Prostate gland (tissue), 2 donors: ENCODE measurements at regions not wholly inside any gene's neighbourhood (a gene's known extent, or its start where the extent isn't known, plus 50 kb on each side); places are given as distances from the start of the nearest gene placed in this dataset.

Experiments used
- DNase-seq: peaks from one replicate; pipeline ENCODE4 v3.0.0-alpha.2; 2019; ENCODE audit warnings: low spot score
- H3K27ac ChIP-seq, 2 donors: fragments of 200-600 bp; sonication (generic); 2 replicates each; pipeline ENCODE4 v1.5.1; 2017 to 2019
- H3K27me3 ChIP-seq: fragments of 200-600 bp; sonication (generic); replicated peaks from 2 replicates; pipeline ENCODE4 v1.5.1; 2019; ENCODE audit not compliant: insufficient read depth
- H3K36me3 ChIP-seq, 2 donors: fragments of 200-600 bp; sonication (generic); 1 replicate in 1 of 2; 2 replicates in 1 of 2; pipeline versions ENCODE4 v1.5.1 to v1.8.1; 2017 to 2019
- H3K4me1 ChIP-seq: fragments of 200-600 bp; sonication (generic); replicated peaks from 2 replicates; pipeline ENCODE4 v1.5.1; 2019
- H3K4me3 ChIP-seq, 2 donors: fragments of 200-600 bp; sonication (generic); 2 replicates each; pipeline ENCODE4 v1.5.1; 2017 to 2019
- H3K9me3 ChIP-seq: fragments of 200-600 bp; sonication (generic); 2 replicates; pipeline ENCODE4 v1.5.1; 2017
- CTCF ChIP-seq, 4 experiments: fragments of 200-600 bp in 2 of 4; fragments of 450-650 bp in 2 of 4; sonication (generic) in 2 of 4; IDR thresholded peaks; 1 replicate in 3 of 4; 2 replicates in 1 of 4; pipeline ENCODE4 v1.5.1; 2016 to 2019; ENCODE audit warnings: antibody characterized with exemption in 4 of 4, mild to moderate bottlenecking in 2 of 4, moderate library complexity in 2 of 4
- POLR2A ChIP-seq: fragments of 450-650 bp; IDR thresholded peaks from one replicate; pipeline ENCODE4 v1.6.1; 2016; ENCODE audit warnings: antibody characterized with exemption, mild to moderate bottlenecking
- POLR2AphosphoS5 ChIP-seq: sonication (generic); formaldehyde crosslinking; IDR thresholded peaks from one replicate; pipeline ENCODE4 v1.6.1; 2017; ENCODE audit warnings: antibody characterized with exemption
- WGBS: methylation state at CpG from one replicate; pipeline ENCODE4 v1.1.5; 2018; 5-methylcytosine and 5-hydroxymethylcytosine counted together
- intact Hi-C: fragments of 100-400 bp; cut with DNase I; formaldehyde crosslinking; loops from one replicate; pipeline ENCODE4 v1.14.2; 2022

- H3K27ac ChIP-seq = no peak overlapping the region
- intact Hi-C loops = no loop called here
- H3K27me3 ChIP-seq = no peaks in the 10 kb centered on the region
- H3K36me3 ChIP-seq = no peaks in the 10 kb centered on the region
- no peak for DNase-seq
- H3K4me3 ChIP-seq = no peak overlapping the region
- no peaks in the 10 kb centered on the region for H3K4me1 ChIP-seq
- no peak for TF ChIP-seq POLR2AphosphoS5
- TF ChIP-seq CTCF (IDR thresholded peaks at IDR 0.05) = no peak
- TF ChIP-seq POLR2A = no peak
- H3K9me3 ChIP-seq = no peaks in the 10 kb centered on the region
Observed at GRCh38 chr7:85454904-85455303, 268.0 kb upstream of the SEMA3D start.

GRCh38 chr7:85452674-85453073, 265.8 kb upstream of the SEMA3D start:
- no peak overlapping the region for H3K27ac ChIP-seq
- intact Hi-C loops = no loop called here
- TF ChIP-seq POLR2A (no peak), POLR2AphosphoS5 (no peak), CTCF (IDR thresholded peaks at IDR 0.05) (no peak)
- no peaks in the 10 kb centered on the region for H3K9me3 ChIP-seq
- no peaks in the 10 kb centered on the region for H3K27me3 ChIP-seq
- no peaks in the 10 kb centered on the region for H3K4me1 ChIP-seq
- H3K36me3 ChIP-seq = no peaks in the 10 kb centered on the region
- no peak for DNase-seq
- H3K4me3 ChIP-seq = no peak overlapping the region

- TF ChIP-seq POLR2A (no peak), CTCF (IDR thresholded peaks at IDR 0.05) (no peak), POLR2AphosphoS5 (no peak)
Observed at GRCh38 chr7:85449478-85449877, 262.6 kb upstream of the SEMA3D start.

GRCh38 chr7:85447004-85447403, 260.1 kb upstream of the SEMA3D start:
- no peak for TF ChIP-seq CTCF (IDR thresholded peaks at IDR 0.05)
- no peak for TF ChIP-seq POLR2AphosphoS5
- no peak for TF ChIP-seq POLR2A
- H3K27me3 ChIP-seq = no peaks in the 10 kb centered on the region
- H3K27ac ChIP-seq = no peak overlapping the region
- no peaks in the 10 kb centered on the region for H3K9me3 ChIP-seq
- intact Hi-C loops = no loop called here
- 52% methylated on average over 1 of the region's 1 CpG for WGBS
- H3K4me1 ChIP-seq = no peaks in the 10 kb centered on the region
- H3K4me3 ChIP-seq = no peak overlapping the region
- DNase-seq = no peak
- H3K36me3 ChIP-seq = no peaks in the 10 kb centered on the region

More at GRCh38 chr7:85449478-85449877, 262.6 kb upstream of the SEMA3D start:
- 82% methylated on average over 3 of the region's 3 CpGs for WGBS
- H3K9me3 ChIP-seq = no peaks in the 10 kb centered on the region
- H3K36me3 ChIP-seq = no peaks in the 10 kb centered on the region
- no peak overlapping the region for H3K27ac ChIP-seq
- intact Hi-C loops = no loop called here
- no peaks in the 10 kb centered on the region for H3K4me1 ChIP-seq
- H3K4me3 ChIP-seq = no peak overlapping the region
- no peak for DNase-seq
- H3K27me3 ChIP-seq = no peaks in the 10 kb centered on the region

GRCh38 chr7:85426487-85426960, 239.7 kb upstream of the SEMA3D start:
- no peak overlapping the region for H3K4me3 ChIP-seq
- no peak for DNase-seq
- H3K27ac ChIP-seq = no peak overlapping the region
- no peaks in the 10 kb centered on the region for H3K9me3 ChIP-seq
- H3K4me1 ChIP-seq = no peaks in the 10 kb centered on the region
- no peaks in the 10 kb centered on the region for H3K27me3 ChIP-seq
- H3K36me3 ChIP-seq = no peaks in the 10 kb centered on the region
- intact Hi-C loops = no loop called here
- WGBS = 100% methylated on average over 2 of the region's 2 CpGs
- no peak for TF ChIP-seq CTCF (IDR thresholded peaks at IDR 0.05)
- no peak for TF ChIP-seq POLR2A
- TF ChIP-seq POLR2AphosphoS5 = no peak
